HG03039 (cell line): ENCODE measurements at regions not wholly inside any gene's neighbourhood (a gene's known extent, or its start where the extent isn't known, plus 50 kb on each side); places are given as distances from the start of the nearest gene placed in this dataset.
"Not testable (repeated sequence)": the region's sequence is repeated elsewhere in the genome, so short reads cannot be mapped to it uniquely, and the experiment has no call there.

Experiments used
- ATAC-seq: cut with Tn5 transposase; IDR thresholded peaks from one replicate; pipeline ENCODE4 v1.9.1; 2021; ENCODE audit warnings: mild to moderate bottlenecking, moderate library complexity; ENCODE audit not compliant: unreplicated experiment

GRCh38 chr6:144932621-144933020 is 647.5 kb downstream of the UTRN start:
- ATAC-seq = no peak

DNA sequence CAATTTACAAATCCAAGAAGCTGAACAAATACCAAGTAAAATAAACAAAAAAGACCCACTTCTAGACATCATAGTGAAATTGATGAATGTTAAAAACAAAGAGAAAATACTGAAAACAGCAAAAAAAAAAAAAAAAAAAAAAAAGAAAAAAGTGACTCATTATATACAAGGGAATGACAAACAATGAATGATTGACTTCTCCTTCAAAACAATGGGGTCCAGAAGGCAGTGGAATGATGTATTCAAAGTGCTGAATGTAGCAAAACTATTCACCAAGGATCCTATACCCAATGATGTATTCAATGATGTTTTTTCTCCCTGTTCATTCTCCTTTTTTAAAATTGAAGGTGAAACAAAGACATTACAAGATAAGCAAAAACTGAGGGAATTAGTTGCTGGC is 650.0 kb downstream of the UTRN start:
- ATAC-seq = no peak

GRCh38 chr6:144935661-144936060 is 650.5 kb downstream of the UTRN start:
- no peak for ATAC-seq

DNA sequence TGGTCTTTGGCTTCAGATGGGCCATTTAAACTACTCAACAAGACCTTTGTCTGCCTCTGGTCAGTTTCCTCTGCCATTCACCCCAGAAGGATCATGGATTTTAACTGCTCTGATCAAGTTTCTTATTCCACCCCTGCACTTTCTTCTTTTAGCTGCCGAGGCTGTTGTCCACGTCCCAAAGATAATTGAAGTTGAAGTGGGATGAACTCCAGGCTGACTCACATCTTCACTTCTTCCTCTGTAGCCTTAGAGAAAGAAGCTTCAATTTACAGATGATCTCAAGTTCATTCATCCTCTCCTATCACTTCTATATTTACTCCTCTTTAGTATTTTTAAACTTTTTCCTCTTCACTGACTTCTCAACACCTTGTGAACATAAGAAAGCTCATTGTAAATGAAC is 651.6 kb downstream of the UTRN start:
- no peak for ATAC-seq

DNA sequence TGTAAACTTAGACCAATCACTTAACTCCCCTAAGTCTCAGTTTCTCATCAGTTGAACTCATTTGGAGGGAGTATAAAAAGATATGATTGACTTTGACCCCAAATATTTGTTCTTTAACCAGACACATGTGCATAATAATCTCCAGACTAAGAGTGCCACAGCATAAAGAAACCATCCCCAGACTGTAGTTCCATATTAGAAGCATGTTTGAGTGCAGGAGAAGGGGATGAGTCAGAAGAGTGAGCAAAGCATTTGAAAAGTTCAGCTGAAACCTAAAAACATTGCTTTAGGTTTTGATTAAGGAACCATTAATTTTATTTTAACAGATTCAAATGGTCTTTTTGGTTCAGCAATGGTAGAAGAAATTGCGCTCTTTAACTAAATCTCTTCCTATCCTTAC is 654.8 kb downstream of the UTRN start:
- no peak for ATAC-seq

DNA sequence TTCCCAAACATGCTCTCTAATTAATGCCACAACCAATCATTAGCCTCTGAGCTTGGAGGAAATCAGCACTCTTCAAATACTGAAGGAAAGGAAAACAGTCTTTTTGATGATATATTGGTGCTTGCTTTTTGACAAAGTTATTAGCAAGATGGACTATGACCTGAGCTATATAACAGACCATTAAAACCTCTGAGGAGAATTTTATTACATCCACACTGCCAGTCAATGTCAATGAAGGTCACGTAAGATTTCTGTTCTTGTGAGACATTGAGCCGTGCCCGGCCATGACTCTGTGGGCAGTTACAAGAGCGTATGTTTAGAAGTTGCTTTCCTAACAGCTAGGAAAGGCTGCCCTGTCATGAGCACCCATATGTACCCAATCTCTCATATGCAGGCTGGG is 659.0 kb downstream of the UTRN start:
- ATAC-seq = no peak

DNA sequence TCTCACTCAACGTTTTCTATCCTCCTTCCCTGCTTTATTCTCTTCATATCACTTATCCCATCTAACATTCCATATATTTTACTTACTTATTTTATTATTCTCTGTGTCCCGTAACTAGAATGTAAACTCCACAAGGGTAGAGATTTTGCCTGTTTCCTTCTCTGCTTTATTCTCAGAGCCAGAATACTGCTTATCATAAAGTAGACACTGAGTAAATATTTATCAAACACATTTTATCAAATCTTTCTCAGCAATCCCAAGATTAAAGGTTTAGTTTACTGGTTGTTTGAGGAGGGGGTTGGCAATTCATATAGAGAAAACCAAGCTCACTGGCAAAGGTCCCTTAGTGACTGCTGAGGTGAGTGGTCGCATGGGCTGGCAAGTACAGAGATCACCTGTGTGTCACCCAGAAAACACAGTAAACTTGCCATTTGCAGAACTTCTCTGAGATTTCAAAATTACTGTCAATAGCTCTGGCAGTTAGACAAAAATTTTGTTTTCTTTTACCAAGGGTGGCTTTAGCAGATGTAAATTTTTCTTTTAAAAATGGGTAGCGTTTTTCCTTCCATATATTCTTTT is 662.4 kb downstream of the UTRN start:
- no peak for ATAC-seq

- no peak for ATAC-seq
Measured at GRCh38 chr6:144951730-144952437, 666.7 kb downstream of the UTRN start.

GRCh38 chr6:144952456-144953240 is 667.5 kb downstream of the UTRN start:
- no peak for ATAC-seq

GRCh38 chr6:144953552-144954240 is 668.6 kb downstream of the UTRN start:
- no peak for ATAC-seq

DNA sequence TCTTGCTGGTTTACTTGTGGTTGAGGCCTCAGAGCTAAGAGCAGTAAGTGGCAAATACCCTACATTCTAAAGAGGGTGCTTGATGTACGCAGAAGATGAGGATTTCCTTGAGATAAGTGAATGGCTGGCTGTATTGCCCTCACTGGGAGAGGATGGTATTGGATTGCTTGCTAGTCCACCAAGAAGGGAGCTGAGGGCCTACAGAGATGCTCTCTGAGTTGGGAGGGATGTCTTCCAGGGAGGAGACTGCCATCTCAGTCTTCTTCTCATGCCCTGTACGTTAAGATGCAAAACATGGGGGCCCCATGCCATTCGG is 669.1 kb downstream of the UTRN start:
- no peak for ATAC-seq

- no peak for ATAC-seq
Measured at GRCh38 chr6:144955392-144955791, 670.3 kb downstream of the UTRN start.

DNA sequence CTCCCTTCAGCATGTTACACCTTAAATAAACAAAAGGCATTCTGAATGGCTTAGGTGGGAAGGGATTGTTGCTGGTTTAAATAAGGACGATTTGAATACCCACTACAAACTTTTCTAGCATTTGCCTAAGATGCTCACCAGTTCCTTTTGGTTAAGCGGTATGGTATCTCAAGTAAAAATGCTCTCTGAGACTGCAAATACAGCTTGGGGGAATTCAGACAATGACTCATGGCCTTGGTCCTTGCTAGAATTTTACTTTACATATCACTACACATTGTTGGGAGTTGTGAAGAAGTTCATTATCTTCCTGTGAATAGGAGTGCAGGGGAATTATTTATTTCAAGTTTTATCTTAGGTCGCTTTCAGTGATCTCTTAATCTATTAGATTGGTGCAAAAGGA is 670.7 kb downstream of the UTRN start:
- ATAC-seq = no peak

DNA sequence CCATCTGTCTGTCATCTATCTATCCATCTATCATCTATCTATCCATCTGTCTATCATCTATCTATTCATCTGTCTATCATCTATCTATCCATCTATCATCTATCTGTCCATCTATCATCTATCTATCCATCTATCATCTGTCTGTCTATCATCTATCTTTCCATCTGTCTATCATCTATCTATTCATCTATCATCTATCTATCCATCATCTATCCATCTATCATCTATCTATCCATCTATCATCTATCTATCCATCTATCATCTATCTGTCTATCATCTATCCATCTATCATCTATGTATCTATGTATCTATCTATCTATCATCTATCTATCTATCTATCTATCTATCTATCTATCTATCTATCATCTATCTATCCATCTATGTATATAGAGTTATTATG is 671.6 kb downstream of the UTRN start:
- ATAC-seq = not testable (repeated sequence)

- no peak for ATAC-seq
Measured at GRCh38 chr6:144957236-144957937, 672.3 kb downstream of the UTRN start.

GRCh38 chr6:144969154-144969553 is 684.0 kb downstream of the UTRN start:
- ATAC-seq = no peak

GRCh38 chr6:144969602-144970272 is 684.6 kb downstream of the UTRN start:
- ATAC-seq = no peak

DNA sequence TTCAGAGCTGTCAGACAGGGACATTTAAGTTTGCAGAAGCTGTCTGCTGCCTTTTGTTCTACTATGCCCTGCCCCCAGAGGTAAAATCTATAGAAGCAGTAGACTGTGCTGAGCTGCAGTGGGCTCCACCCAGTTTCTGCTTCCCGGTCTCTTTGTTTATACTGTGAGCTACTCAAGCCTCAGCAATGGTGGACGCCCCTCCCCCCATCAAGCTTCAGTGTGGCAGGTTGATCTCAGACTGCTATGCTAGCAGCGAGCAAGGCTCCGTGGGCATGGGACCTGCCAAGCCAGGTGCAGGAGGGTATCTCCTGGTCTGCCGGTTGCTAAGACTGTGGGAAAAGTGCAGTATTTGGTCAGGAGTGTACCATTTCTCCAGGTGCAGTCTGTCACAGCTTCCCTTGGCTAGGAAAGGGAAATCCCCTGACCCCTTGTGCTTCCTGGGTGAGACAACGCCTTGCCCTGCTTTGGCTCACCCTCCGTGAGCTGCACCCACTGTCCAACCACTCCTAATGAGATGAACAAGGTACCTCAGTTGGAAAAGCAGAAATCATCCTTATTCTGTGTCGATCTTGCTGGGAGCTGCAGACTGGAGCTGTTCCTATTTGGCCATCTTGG is 692.2 kb downstream of the UTRN start:
- ATAC-seq = not testable (repeated sequence)

DNA sequence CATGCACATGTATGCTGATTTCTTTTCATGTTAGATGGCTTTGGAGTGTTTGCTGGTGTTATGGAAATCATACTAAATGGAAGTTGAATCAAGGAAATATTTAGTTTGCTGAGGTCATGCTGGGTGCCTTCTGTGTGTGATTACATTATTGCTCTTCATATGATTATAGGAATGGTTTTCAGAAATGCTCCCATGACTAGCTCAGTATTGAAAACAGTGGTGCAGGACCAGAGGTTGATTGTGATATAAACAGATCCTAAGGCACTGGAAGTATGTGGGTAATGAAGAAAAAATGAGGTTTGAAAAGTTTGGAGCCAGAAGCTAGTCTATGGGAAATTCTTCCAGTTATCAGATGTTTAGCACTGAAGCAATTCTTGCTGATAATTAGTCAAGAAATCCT is 693.1 kb downstream of the UTRN start:
- no peak for ATAC-seq

DNA sequence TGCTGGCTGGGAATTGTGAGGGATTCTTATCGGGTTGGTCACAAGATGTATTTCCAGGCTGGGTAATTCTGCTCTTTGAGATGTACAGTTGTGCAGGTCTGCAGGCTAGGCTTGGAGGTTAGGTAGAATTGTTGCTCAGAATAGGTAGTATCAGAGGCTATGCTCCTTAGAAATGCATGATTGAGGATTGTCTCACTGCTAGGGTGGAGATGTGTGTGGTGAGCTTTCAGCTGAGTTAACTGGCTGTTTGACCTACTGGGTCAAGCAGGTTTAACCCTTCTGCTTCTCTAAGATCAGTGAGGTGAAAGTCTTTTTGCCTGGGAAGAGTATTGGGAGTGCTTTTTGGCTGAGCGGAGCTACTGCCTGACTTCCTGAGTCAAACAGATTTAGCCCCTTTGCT is 701.1 kb downstream of the UTRN start:
- ATAC-seq = no peak
